ENCODE measurements at regions not wholly inside any gene's neighbourhood (a gene's known extent, or its start where the extent isn't known, plus 50 kb on each side); places are given as distances from the start of the nearest gene placed in this dataset.

GRCh38 chr6:43843097-43843645, 73.2 kb downstream of the VEGFA start:
- DNase-seq (ENCODE audit: low read depth), result no peak
- TF ChIP-seq, protein P1, sequence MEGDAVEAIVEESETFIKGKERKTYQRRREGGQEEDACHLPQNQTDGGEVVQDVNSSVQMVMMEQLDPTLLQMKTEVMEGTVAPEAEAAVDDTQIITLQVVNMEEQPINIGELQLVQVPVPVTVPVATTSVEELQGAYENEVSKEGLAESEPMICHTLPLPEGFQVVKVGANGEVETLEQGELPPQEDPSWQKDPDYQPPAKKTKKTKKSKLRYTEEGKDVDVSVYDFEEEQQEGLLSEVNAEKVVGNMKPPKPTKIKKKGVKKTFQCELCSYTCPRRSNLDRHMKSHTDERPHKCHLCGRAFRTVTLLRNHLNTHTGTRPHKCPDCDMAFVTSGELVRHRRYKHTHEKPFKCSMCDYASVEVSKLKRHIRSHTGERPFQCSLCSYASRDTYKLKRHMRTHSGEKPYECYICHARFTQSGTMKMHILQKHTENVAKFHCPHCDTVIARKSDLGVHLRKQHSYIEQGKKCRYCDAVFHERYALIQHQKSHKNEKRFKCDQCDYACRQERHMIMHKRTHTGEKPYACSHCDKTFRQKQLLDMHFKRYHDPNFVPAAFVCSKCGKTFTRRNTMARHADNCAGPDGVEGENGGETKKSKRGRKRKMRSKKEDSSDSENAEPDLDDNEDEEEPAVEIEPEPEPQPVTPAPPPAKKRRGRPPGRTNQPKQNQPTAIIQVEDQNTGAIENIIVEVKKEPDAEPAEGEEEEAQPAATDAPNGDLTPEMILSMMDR (IDR thresholded peaks at IDR 0.05; ENCODE audit: insufficient read depth, low read depth, low read length, missing control alignments), result no peak
- no peak overlapping the region for H3K4me3 ChIP-seq (ENCODE audit: low read length)

DNA sequence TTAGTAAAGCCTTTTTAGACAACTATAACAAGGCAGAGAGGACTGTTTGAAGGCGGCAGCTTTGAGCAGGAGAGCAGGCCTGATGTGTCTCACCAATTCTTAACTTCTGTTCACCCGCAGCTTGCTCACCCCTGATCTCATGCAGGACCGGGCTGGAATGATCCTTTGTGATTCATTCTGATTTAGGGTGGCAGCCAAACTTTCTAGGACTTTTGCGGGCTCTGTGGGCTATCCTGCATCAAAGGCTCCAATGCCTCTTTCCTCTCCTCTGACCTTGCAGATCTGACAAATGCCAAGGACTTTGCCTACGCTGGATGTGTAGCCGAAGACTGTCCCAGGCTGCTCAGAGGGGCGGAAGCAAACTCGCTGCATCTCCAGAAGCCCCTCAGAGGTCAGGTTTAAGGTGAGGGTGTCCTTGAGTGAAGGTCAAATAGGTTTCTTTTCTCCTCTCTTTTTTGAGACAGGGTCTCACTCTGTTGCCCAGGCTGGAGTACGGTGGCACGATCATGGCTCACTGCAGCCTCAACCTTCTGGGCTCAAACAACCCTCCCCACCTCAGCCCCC, 72.3 kb downstream of the VEGFA start:
- H3K4me3 ChIP-seq (ENCODE audit: low read length), result no peak overlapping the region
- no peak for DNase-seq (ENCODE audit: low read depth)
- TF ChIP-seq, protein P1 (IDR thresholded peaks at IDR 0.05; ENCODE audit: insufficient read depth, low read depth, low read length, missing control alignments), result no peak

DNA sequence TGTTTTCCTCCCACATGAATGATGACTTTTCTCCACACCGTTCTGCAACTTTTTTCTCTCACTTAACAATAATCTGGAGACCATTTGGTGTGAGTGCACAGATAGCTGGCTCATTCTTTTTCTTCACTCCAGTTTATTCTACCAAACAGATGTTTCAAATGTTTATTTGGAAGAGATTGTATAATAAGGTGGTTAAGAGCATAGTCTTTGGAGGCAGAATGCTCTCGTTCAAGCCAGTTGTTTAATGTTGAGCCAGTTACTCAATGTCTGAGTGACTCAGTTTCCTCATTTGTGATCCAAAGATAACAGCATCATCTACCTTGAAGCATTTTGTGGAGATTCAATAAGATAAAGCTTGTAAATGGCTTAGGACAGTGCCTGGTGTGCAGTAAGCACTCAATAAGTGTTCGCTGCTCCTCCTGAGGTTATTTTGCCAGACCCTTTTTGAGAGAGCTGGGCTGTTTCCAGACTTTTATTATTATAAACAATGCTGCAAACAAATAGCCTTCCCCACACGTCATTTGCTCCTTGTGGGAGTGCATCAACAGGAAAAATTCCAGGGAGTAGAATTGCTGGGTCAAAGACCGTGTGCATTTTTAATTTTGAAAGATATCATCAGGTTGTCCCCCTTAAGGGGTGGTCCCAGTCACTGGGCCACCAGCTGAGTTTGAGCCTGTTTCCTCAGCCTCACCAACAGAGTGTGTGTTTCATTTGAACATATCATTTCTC, 70.6 kb downstream of the VEGFA start:
- DNase-seq (ENCODE audit: low read depth), result no peak
- H3K4me3 ChIP-seq (ENCODE audit: low read length), result no peak overlapping the region
- TF ChIP-seq, protein P1 (IDR thresholded peaks at IDR 0.05; ENCODE audit: insufficient read depth, low read depth, low read length, missing control alignments), result no peak

DNA sequence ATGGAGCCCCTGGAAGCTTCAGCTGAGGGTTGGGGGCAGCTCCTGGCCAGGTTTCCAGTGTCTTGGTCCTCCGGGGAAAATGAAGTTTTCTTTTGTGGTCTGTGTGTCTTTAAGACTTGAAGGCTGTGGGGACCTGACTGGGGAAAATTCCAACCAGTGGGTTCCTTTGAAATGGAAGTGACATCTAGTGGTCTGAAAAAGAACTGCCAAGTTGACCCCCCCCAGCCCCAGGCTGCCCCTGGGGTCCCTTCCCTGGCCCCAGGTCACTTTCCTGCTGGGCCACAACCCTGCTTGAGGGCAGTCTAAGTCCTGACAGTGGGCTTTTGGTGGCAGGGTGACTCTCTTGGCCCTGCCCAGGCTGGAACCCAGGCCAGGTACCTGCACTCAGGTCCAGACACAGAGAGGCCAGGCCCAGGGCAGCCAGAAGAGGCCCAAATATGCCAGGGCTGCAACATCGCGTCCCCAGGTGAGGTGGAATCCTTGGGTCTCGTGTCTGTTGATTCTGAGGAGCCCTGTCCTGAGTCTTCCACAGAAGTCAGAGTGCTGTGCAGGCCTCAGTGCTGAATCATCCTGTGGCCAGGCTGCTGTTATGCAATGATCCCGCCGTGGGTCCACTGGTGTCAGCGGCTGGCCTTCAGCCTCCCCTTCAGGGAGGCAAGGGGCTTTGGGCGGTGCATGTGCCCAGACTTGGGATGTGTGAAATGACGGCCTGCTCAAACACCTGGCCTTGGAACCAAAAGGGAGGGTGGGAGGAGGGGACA, 68.4 kb downstream of the VEGFA start:
- no peak overlapping the region for H3K4me3 ChIP-seq (ENCODE audit: low read length)
- DNase-seq (ENCODE audit: low read depth), result peak; percentile 38
- TF ChIP-seq, protein P1 (IDR thresholded peaks at IDR 0.05; ENCODE audit: insufficient read depth, low read depth, low read length, missing control alignments), result peak; percentile 51

- H3K4me3 ChIP-seq (ENCODE audit: low read length), result no peak overlapping the region
- TF ChIP-seq, protein P1 (IDR thresholded peaks at IDR 0.05; ENCODE audit: insufficient read depth, low read depth, low read length, missing control alignments), result no peak
- DNase-seq (ENCODE audit: low read depth), result no peak
Measured at GRCh38 chr6:43837507-43837906, 67.5 kb downstream of the VEGFA start.

GRCh38 chr6:43836507-43837240, 66.7 kb downstream of the VEGFA start:
- DNase-seq (ENCODE audit: low read depth), result peak; percentile 38
- no peak overlapping the region for H3K4me3 ChIP-seq (ENCODE audit: low read length)
- TF ChIP-seq, protein P1 (IDR thresholded peaks at IDR 0.05; ENCODE audit: insufficient read depth, low read depth, low read length, missing control alignments), result no peak

All from epithelial cell of esophagus (primary cell).